ENCODE measurements at regions not wholly inside any gene's neighbourhood (a gene's known extent, or its start where the extent isn't known, plus 50 kb on each side); places are given as distances from the start of the nearest gene placed in this dataset.
"Not testable (repeated sequence)": the region's sequence is repeated elsewhere in the genome, so short reads cannot be mapped to it uniquely, and the experiment has no call there.

DNA sequence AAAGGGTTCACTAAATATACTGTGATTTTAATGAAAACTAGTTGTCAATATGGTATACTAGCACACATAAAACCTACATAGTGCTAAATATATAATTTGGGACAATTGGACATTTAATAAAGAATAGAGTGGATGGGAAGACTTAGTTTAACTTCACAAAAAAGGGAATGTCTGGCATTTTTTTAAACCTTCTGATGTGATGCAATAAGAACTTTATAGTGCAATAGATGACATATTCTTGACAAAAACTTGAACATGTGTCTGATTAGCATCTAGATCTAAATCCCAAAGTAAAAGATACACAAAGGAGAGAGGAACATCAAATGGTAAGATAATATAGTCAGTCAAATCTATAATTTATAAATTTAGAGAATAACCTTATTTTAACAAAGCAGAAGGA lies 488.3 kb upstream of the SYT1 start:
- FAIRE-seq = no peak
- no peak for TF ChIP-seq TAF1 (IDR thresholded peaks at IDR 0.05; ENCODE audit: low read depth, low read length)
- no peak for TF ChIP-seq SPI1 (IDR thresholded peaks at IDR 0.05; ENCODE audit: low read depth, low read length)
- no peak for TF ChIP-seq PAX5 (IDR thresholded peaks at IDR 0.05; ENCODE audit: insufficient read depth, low read length, severe bottlenecking)
- no peak for TF ChIP-seq POLR2A (IDR thresholded peaks at IDR 0.05; ENCODE audit: low read depth, low read length)
- no peak for TF ChIP-seq POLR2AphosphoS5 (IDR thresholded peaks at IDR 0.05; ENCODE audit: low read depth, low read length)
- TF ChIP-seq POU2F2 (IDR thresholded peaks at IDR 0.05; ENCODE audit: low read depth, low read length) = no peak
- no peak for DNase-seq (ENCODE audit: insufficient read length, low spot score)

DNA sequence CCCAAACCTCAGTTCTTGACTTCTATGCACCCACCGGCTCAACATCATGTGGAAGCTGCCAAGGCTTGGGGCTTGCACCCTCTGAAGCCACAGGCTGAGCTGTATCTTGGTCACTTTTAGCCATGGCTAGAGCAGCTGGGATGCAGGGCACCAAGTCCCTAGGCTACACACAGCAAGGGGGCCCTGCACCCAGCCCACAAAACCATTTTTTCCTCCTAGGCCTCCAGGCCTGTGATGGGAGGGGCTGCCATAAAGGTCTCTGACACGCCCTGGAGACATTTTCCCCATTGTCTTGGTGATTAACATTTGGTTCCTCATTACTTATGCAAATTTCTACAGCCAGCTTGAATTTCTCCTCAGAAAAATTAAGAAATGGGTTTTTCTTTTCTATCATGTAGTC lies 485.5 kb upstream of the SYT1 start:
- DNase-seq (ENCODE audit: insufficient read length, low spot score) = not testable (repeated sequence)

DNA sequence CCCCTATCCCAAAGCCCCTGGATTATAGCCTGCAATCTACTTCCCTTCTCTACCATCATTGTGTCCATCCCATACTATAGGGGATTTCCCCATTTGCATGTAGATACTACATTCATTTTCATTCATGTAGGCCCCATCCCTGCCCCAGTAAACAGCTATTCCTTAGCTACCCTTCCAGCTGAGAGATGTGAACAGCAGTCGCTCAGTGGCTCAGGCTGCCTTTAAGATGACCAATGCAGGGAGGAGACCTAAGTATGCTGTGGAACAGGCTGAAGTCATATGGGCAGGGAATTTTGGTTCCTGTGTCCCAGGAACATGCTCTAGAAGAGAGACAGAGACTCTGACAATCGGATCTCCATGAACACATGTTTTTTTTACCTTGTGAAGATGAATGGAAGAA lies 481.2 kb upstream of the SYT1 start:
- no peak for TF ChIP-seq POU2F2 (IDR thresholded peaks at IDR 0.05; ENCODE audit: low read depth, low read length)
- no peak for TF ChIP-seq TAF1 (IDR thresholded peaks at IDR 0.05; ENCODE audit: low read depth, low read length)
- TF ChIP-seq PAX5 (IDR thresholded peaks at IDR 0.05; ENCODE audit: insufficient read depth, low read length, severe bottlenecking) = no peak
- TF ChIP-seq POLR2A (IDR thresholded peaks at IDR 0.05; ENCODE audit: low read depth, low read length) = no peak
- TF ChIP-seq POLR2AphosphoS5 (IDR thresholded peaks at IDR 0.05; ENCODE audit: low read depth, low read length) = no peak
- no peak for TF ChIP-seq SPI1 (IDR thresholded peaks at IDR 0.05; ENCODE audit: low read depth, low read length)
- FAIRE-seq = no peak
- no peak for DNase-seq (ENCODE audit: insufficient read length, low spot score)

More for the DNA sequence above, 485.5 kb upstream of the SYT1 start:
- not testable (repeated sequence) for FAIRE-seq

DNA sequence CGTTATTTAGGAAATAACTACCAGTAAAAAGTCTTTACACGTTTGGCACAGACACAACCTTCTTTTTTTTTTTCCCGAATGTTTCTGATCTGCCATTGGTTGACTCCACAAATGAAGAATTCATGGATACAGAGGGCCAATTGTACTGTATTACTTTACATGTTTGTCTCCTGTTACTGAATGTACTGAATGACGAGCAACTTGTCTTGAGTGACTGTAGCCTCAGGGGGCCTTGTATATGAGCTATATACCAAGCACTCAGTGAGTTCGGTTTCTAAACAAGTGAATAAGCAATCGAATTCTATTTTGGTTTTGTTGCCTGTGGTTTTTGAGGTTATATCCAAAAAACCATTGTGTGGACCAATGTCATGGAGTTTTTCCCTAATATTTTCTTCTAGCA lies 480.0 kb upstream of the SYT1 start:
- no peak for DNase-seq (ENCODE audit: insufficient read length, low spot score)
- TF ChIP-seq TAF1 (IDR thresholded peaks at IDR 0.05; ENCODE audit: low read depth, low read length) (no peak), PAX5 (IDR thresholded peaks at IDR 0.05; ENCODE audit: insufficient read depth, low read length, severe bottlenecking) (no peak), POLR2A (IDR thresholded peaks at IDR 0.05; ENCODE audit: low read depth, low read length) (no peak), POU2F2 (IDR thresholded peaks at IDR 0.05; ENCODE audit: low read depth, low read length) (no peak)
- FAIRE-seq = no peak

DNA sequence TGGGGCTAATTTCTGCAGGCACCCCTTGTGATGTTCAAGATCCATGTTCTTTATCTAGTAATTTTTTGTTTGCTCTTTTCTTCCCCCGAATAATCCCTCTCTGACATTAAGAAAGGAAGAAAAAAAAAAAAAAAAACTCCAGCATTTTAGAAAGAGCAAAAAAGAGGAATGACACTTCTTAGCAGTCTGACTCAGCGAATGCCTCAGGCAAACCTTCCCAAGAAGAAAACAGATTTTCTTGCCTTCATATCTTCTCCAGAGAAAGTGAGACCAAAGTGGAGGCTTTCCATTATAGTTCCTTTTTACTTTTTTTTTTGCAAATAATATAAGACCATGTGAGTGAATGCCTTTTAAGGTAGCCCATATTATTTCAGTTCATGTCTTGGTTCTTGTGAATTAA lies 479.0 kb upstream of the SYT1 start:
- DNase-seq (ENCODE audit: insufficient read length, low spot score) = no peak
- TF ChIP-seq POLR2A (IDR thresholded peaks at IDR 0.05; ENCODE audit: low read depth, low read length) = no peak
- FAIRE-seq = no peak

DNA sequence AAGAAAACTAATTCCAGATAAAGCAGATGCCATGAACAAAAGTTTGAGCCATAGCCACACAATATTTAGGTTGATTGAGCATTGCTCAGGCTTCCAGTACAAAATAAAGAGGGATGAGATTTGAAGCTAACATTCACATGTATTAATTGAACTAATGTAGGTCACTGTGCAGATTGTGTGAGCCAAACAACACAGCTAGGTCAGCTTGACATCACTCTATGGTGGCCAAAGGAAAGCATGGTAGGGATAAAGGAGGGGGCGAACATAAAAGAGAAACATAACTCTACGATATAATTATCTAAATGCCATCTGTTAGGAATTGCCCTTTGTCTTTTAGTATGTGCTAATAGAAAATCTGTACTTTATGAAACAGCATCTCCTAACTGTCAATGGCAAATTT lies 477.7 kb upstream of the SYT1 start:
- no peak for DNase-seq (ENCODE audit: insufficient read length, low spot score)
- no peak for FAIRE-seq
- TF ChIP-seq POLR2AphosphoS5 (IDR thresholded peaks at IDR 0.05; ENCODE audit: low read depth, low read length) = no peak
- no peak for TF ChIP-seq TAF1 (IDR thresholded peaks at IDR 0.05; ENCODE audit: low read depth, low read length)
- TF ChIP-seq SPI1 (IDR thresholded peaks at IDR 0.05; ENCODE audit: low read depth, low read length) = no peak
- no peak for TF ChIP-seq POLR2A (IDR thresholded peaks at IDR 0.05; ENCODE audit: low read depth, low read length)
- no peak for TF ChIP-seq PAX5 (IDR thresholded peaks at IDR 0.05; ENCODE audit: insufficient read depth, low read length, severe bottlenecking)
- no peak for TF ChIP-seq POU2F2 (IDR thresholded peaks at IDR 0.05; ENCODE audit: low read depth, low read length)

DNA sequence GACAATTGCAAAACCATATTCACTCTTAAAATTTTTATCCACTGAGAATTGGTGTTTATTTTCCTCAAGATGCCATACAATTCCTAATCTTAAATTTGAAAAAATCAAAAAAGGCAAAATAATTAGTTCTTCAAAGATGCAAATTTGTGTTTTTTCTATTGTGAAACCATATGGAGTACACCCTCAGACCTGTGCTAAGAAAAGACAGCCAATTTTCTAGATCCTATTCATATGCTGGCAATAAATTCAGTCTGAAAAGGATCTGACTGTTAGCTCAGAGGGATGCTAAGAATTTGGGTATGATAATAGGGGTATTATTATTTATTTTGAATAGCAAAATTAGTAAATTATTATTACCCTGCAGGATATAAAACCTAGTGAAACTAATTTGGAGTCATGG lies 476.9 kb upstream of the SYT1 start:
- no peak for FAIRE-seq
- TF ChIP-seq POLR2AphosphoS5 (IDR thresholded peaks at IDR 0.05; ENCODE audit: low read depth, low read length) (no peak), POLR2A (IDR thresholded peaks at IDR 0.05; ENCODE audit: low read depth, low read length) (no peak), TAF1 (IDR thresholded peaks at IDR 0.05; ENCODE audit: low read depth, low read length) (no peak), SPI1 (IDR thresholded peaks at IDR 0.05; ENCODE audit: low read depth, low read length) (no peak), POU2F2 (IDR thresholded peaks at IDR 0.05; ENCODE audit: low read depth, low read length) (no peak), PAX5 (IDR thresholded peaks at IDR 0.05; ENCODE audit: insufficient read depth, low read length, severe bottlenecking) (no peak)
- DNase-seq (ENCODE audit: insufficient read length, low spot score) = no peak

DNA sequence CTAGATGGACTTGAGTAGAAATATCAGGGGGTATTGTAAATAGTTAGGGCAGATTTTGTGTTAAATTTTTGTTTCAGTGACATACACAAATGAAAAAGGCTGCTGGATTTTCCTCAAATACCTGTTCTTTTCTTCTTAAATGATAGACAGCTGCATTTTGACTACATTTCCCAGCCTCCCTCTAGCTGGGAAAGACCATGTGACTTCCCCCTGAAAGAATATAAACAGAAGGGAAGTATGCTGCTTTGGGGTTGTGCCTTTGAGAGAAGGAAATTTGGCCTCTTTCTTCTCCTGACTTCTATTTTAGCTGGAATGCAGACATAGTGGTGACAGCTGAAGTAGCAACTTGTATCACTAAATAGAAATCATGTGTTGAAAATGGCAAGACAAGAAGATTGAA lies 476.1 kb upstream of the SYT1 start:
- FAIRE-seq (no peak), DNase-seq (ENCODE audit: insufficient read length, low spot score) (no peak)
- TF ChIP-seq PAX5 (IDR thresholded peaks at IDR 0.05; ENCODE audit: insufficient read depth, low read length, severe bottlenecking) (no peak), TAF1 (IDR thresholded peaks at IDR 0.05; ENCODE audit: low read depth, low read length) (no peak), POLR2AphosphoS5 (IDR thresholded peaks at IDR 0.05; ENCODE audit: low read depth, low read length) (no peak), SPI1 (IDR thresholded peaks at IDR 0.05; ENCODE audit: low read depth, low read length) (no peak), POU2F2 (IDR thresholded peaks at IDR 0.05; ENCODE audit: low read depth, low read length) (no peak), POLR2A (IDR thresholded peaks at IDR 0.05; ENCODE audit: low read depth, low read length) (no peak)

DNA sequence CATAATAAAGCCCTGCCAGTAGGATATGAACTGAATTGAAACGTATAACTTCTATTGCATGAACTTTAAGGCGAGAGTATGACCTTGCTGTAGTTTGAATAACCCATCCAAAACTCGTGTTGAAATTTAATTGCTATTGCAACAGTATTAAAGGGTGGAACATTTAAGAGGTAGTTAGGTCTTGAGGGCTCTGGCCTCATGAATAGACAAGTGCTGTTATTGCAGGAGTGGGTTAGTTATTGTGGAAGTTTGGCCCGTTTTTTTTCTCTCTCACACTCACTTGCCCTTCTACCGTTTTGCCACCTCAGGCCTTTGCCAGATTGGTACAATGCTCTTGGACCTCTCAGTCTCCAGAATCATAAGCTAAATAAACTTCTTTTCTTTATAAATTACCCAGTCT lies 473.7 kb upstream of the SYT1 start:
- no peak for TF ChIP-seq TAF1 (IDR thresholded peaks at IDR 0.05; ENCODE audit: low read depth, low read length)
- no peak for TF ChIP-seq POU2F2 (IDR thresholded peaks at IDR 0.05; ENCODE audit: low read depth, low read length)
- no peak for TF ChIP-seq SPI1 (IDR thresholded peaks at IDR 0.05; ENCODE audit: low read depth, low read length)
- TF ChIP-seq POLR2AphosphoS5 (IDR thresholded peaks at IDR 0.05; ENCODE audit: low read depth, low read length) = no peak
- no peak for FAIRE-seq

DNA sequence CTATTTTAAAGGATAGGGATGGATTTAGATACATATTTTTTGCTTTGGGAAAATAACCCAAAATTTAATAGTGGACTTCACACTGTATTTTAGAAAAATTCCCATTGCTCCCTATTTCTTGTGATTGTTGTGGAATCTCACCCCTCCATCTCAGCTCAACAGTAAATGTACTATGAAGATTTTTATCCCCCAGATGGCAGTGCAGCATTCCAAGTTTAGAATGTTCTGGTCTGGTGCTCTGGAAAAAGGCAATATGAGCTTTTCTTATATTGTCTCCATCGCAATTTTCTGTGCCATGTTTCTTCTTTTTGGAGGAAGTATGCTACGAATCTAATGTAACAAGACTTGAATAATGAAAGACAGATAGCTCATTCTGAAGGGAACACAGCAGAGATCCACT lies 471.7 kb upstream of the SYT1 start:
- no peak for FAIRE-seq
- TF ChIP-seq PAX5 (IDR thresholded peaks at IDR 0.05; ENCODE audit: insufficient read depth, low read length, severe bottlenecking) (no peak), POLR2A (IDR thresholded peaks at IDR 0.05; ENCODE audit: low read depth, low read length) (no peak), POU2F2 (IDR thresholded peaks at IDR 0.05; ENCODE audit: low read depth, low read length) (no peak), SPI1 (IDR thresholded peaks at IDR 0.05; ENCODE audit: low read depth, low read length) (no peak), POLR2AphosphoS5 (IDR thresholded peaks at IDR 0.05; ENCODE audit: low read depth, low read length) (no peak), TAF1 (IDR thresholded peaks at IDR 0.05; ENCODE audit: low read depth, low read length) (no peak)
- no peak for DNase-seq (ENCODE audit: insufficient read length, low spot score)

More for the DNA sequence above, 473.7 kb upstream of the SYT1 start:
- DNase-seq (ENCODE audit: insufficient read length, low spot score) = no peak

DNA sequence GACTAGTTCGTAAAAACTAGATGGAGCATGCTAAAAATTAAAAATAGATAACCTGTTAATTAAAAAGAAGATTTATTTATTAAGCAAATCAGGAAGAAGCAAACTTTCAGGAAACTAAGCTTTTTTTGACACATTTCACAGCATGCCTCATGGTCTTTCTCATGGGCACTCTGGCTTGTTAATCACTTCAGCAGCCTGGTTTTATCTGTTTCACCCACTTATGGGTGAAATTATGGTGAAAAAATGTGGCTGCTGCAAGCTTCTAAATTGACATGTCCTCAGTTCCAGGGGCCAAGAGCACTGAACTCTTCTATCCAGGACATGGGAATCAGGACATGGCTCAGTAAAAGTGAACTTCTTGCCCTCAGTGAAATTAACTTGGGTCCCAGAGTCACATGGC lies 468.6 kb upstream of the SYT1 start:
- no peak for TF ChIP-seq POLR2AphosphoS5 (IDR thresholded peaks at IDR 0.05; ENCODE audit: low read depth, low read length)
- TF ChIP-seq POU2F2 (IDR thresholded peaks at IDR 0.05; ENCODE audit: low read depth, low read length) = no peak
- no peak for TF ChIP-seq TAF1 (IDR thresholded peaks at IDR 0.05; ENCODE audit: low read depth, low read length)
- TF ChIP-seq POLR2A (IDR thresholded peaks at IDR 0.05; ENCODE audit: low read depth, low read length) = no peak
- no peak for TF ChIP-seq PAX5 (IDR thresholded peaks at IDR 0.05; ENCODE audit: insufficient read depth, low read length, severe bottlenecking)
- no peak for TF ChIP-seq SPI1 (IDR thresholded peaks at IDR 0.05; ENCODE audit: low read depth, low read length)
- FAIRE-seq (no peak), DNase-seq (ENCODE audit: insufficient read length, low spot score) (no peak)

All from GM12891 (cell line).